Stomach smooth muscle (tissue), 2 donors: ENCODE measurements at regions not wholly inside any gene's neighbourhood (a gene's known extent, or its start where the extent isn't known, plus 50 kb on each side); places are given as distances from the start of the nearest gene placed in this dataset.

Source experiments
- H3K27ac ChIP-seq: one replicate; pipeline ENCODE4 v1.7.0; 2013; ENCODE audit warnings: mild to moderate bottlenecking, low read length, inconsistent platforms
- H3K27me3 ChIP-seq, 2 donors: one replicate each; pipeline ENCODE4 v1.7.0; 2013; ENCODE audit warnings: low read length in 2 of 2; ENCODE audit not compliant: insufficient read depth in 2 of 2, control insufficient read depth in 1 of 2
- H3K36me3 ChIP-seq, 2 donors: one replicate each; pipeline ENCODE4 v1.7.0; 2013; ENCODE audit warnings: low read length in 2 of 2; ENCODE audit not compliant: control insufficient read depth in 2 of 2, insufficient read depth in 2 of 2
- H3K4me1 ChIP-seq: one replicate; pipeline ENCODE4 v1.7.0; 2013; ENCODE audit warnings: low read length; ENCODE audit not compliant: control insufficient read depth, insufficient read depth
- H3K4me3 ChIP-seq, 2 donors: one replicate each; pipeline ENCODE4 v1.7.0; 2013; ENCODE audit warnings: low read length in 2 of 2
- H3K9ac ChIP-seq, 2 donors: one replicate each; pipeline ENCODE4 v1.7.0; 2013; ENCODE audit warnings: low read length in 2 of 2, mild to moderate bottlenecking in 1 of 2
- H3K9me3 ChIP-seq, 2 donors: one replicate each; pipeline ENCODE4 v1.7.0; 2013; ENCODE audit warnings: low read length in 2 of 2; ENCODE audit not compliant: control insufficient read depth in 2 of 2
- donor health status: healthy.
- donor health status: Pancreatic carcinoma.

GRCh38 chr16:72308396-72308795, 136.4 kb upstream of the PMFBP1 start:
- no peak overlapping the region for H3K27ac ChIP-seq
- peaks cover 0 to 2% of the 10 kb centered on the region in 2 donors for H3K9me3 ChIP-seq
- no peak overlapping the region for H3K9ac ChIP-seq
- H3K4me3 ChIP-seq = no peak overlapping the region
- H3K36me3 ChIP-seq = no peaks in the 10 kb centered on the region
- H3K4me1 ChIP-seq = no peaks in the 10 kb centered on the region
- no peaks in the 10 kb centered on the region for H3K27me3 ChIP-seq

GRCh38 chr16:72302332-72302731, 130.4 kb upstream of the PMFBP1 start:
- Histone ChIP-seq H3K27ac (no peak overlapping the region), H3K27me3 (no peaks in the 10 kb centered on the region), H3K4me3 (no peak overlapping the region), H3K9me3 (no peaks in the 10 kb centered on the region), H3K4me1 (no peaks in the 10 kb centered on the region), H3K9ac (no peak overlapping the region), H3K36me3 (no peaks in the 10 kb centered on the region)

GRCh38 chr16:72301523-72302236, 129.7 kb upstream of the PMFBP1 start:
- Histone ChIP-seq H3K9me3 (no peaks in the 10 kb centered on the region), H3K36me3 (no peaks in the 10 kb centered on the region), H3K4me1 (no peaks in the 10 kb centered on the region), H3K9ac (no peak overlapping the region), H3K4me3 (no peak overlapping the region), H3K27ac (no peak overlapping the region), H3K27me3 (no peaks in the 10 kb centered on the region)

- Histone ChIP-seq H3K4me3 (no peak overlapping the region), H3K36me3 (no peaks in the 10 kb centered on the region), H3K4me1 (no peaks in the 10 kb centered on the region), H3K9ac (no peak overlapping the region), H3K9me3 (no peaks in the 10 kb centered on the region), H3K27me3 (no peaks in the 10 kb centered on the region), H3K27ac (no peak overlapping the region)
Observed at GRCh38 chr16:72300892-72301291, 128.9 kb upstream of the PMFBP1 start.

GRCh38 chr16:72299684-72300243, 127.8 kb upstream of the PMFBP1 start:
- H3K4me3 ChIP-seq = no peak overlapping the region
- H3K36me3 ChIP-seq = no peaks in the 10 kb centered on the region
- no peaks in the 10 kb centered on the region for H3K9me3 ChIP-seq
- H3K27me3 ChIP-seq = no peaks in the 10 kb centered on the region
- no peak overlapping the region for H3K27ac ChIP-seq
- no peak overlapping the region for H3K9ac ChIP-seq
- H3K4me1 ChIP-seq = no peaks in the 10 kb centered on the region

GRCh38 chr16:72298961-72299360, 127.0 kb upstream of the PMFBP1 start:
- Histone ChIP-seq H3K4me3 (no peak overlapping the region), H3K4me1 (no peaks in the 10 kb centered on the region), H3K27ac (no peak overlapping the region), H3K9ac (no peak overlapping the region), H3K36me3 (no peaks in the 10 kb centered on the region), H3K9me3 (no peaks in the 10 kb centered on the region), H3K27me3 (no peaks in the 10 kb centered on the region)

- no peaks in the 10 kb centered on the region for H3K36me3 ChIP-seq
Observed at GRCh38 chr16:72295914-72296313, 124.0 kb upstream of the PMFBP1 start.

GRCh38 chr16:72291531-72291981, 119.6 kb upstream of the PMFBP1 start:
- Histone ChIP-seq H3K4me1 (peaks cover 2% of the 10 kb centered on the region), H3K36me3 (no peaks in the 10 kb centered on the region), H3K27me3 (no peaks in the 10 kb centered on the region), H3K27ac (no peak overlapping the region), H3K9ac (no peak overlapping the region), H3K4me3 (no peak overlapping the region), H3K9me3 (no peaks in the 10 kb centered on the region)

More at GRCh38 chr16:72295914-72296313, 124.0 kb upstream of the PMFBP1 start:
- no peak overlapping the region for H3K4me3 ChIP-seq
- H3K27ac ChIP-seq = no peak overlapping the region
- H3K27me3 ChIP-seq = no peaks in the 10 kb centered on the region
- H3K9me3 ChIP-seq = no peaks in the 10 kb centered on the region
- H3K4me1 ChIP-seq = peaks cover 2% of the 10 kb centered on the region
- H3K9ac ChIP-seq = no peak overlapping the region

GRCh38 chr16:72291121-72291520, 119.2 kb upstream of the PMFBP1 start:
- no peaks in the 10 kb centered on the region for H3K27me3 ChIP-seq
- H3K36me3 ChIP-seq = no peaks in the 10 kb centered on the region
- H3K27ac ChIP-seq = no peak overlapping the region
- no peaks in the 10 kb centered on the region for H3K9me3 ChIP-seq
- no peak overlapping the region for H3K9ac ChIP-seq
- peaks cover 2% of the 10 kb centered on the region for H3K4me1 ChIP-seq
- H3K4me3 ChIP-seq = no peak overlapping the region

GRCh38 chr16:72287649-72288048, 115.7 kb upstream of the PMFBP1 start:
- no peak overlapping the region for H3K4me3 ChIP-seq
- H3K9ac ChIP-seq = no peak overlapping the region
- H3K9me3 ChIP-seq = no peaks in the 10 kb centered on the region
- no peaks in the 10 kb centered on the region for H3K27me3 ChIP-seq
- no peaks in the 10 kb centered on the region for H3K36me3 ChIP-seq
- H3K4me1 ChIP-seq = peaks cover 2% of the 10 kb centered on the region
- no peak overlapping the region for H3K27ac ChIP-seq

- Histone ChIP-seq H3K4me1 (peaks cover 2% of the 10 kb centered on the region), H3K27me3 (no peaks in the 10 kb centered on the region), H3K9me3 (no peaks in the 10 kb centered on the region), H3K4me3 (no peak overlapping the region), H3K36me3 (no peaks in the 10 kb centered on the region), H3K27ac (no peak overlapping the region), H3K9ac (no peak overlapping the region)
Observed at GRCh38 chr16:72286936-72287620, 115.1 kb upstream of the PMFBP1 start.
